NB4 (cell line): ENCODE measurements at regions not wholly inside any gene's neighbourhood (a gene's known extent, or its start where the extent isn't known, plus 50 kb on each side); places are given as distances from the start of the nearest gene placed in this dataset.

ENCODE experiments used
- CTCF ChIP-seq: IDR thresholded peaks from one replicate; pipeline ENCODE4 v1.5.1; 2012; ENCODE audit warnings: low read depth, low read length
- MAX ChIP-seq: IDR thresholded peaks from 2 replicates; pipeline ENCODE4 v1.6.1; 2011; ENCODE audit warnings: low read depth, low read length
- MYC ChIP-seq: IDR thresholded peaks from 2 replicates; pipeline ENCODE4 v1.6.1; 2011; ENCODE audit warnings: low read depth, low read length
- POLR2A ChIP-seq: IDR thresholded peaks from 2 replicates; pipeline ENCODE4 v1.6.1; 2011; ENCODE audit warnings: mild to moderate bottlenecking; ENCODE audit not compliant: insufficient read length; ENCODE audit errors: extremely low read depth

- TF ChIP-seq CTCF (no peak), POLR2A (no peak), MAX (no peak), MYC (no peak)
These were observed 1564.4 kb downstream of the EFNA5 start for GRCh38 chr5:106106384-106106783.
